ENCODE measurements at regions not wholly inside any gene's neighbourhood (a gene's known extent, or its start where the extent isn't known, plus 50 kb on each side); places are given as distances from the start of the nearest gene placed in this dataset.
"Not testable (repeated sequence)": the region's sequence is repeated elsewhere in the genome, so short reads cannot be mapped to it uniquely, and the experiment has no call there.

DNA sequence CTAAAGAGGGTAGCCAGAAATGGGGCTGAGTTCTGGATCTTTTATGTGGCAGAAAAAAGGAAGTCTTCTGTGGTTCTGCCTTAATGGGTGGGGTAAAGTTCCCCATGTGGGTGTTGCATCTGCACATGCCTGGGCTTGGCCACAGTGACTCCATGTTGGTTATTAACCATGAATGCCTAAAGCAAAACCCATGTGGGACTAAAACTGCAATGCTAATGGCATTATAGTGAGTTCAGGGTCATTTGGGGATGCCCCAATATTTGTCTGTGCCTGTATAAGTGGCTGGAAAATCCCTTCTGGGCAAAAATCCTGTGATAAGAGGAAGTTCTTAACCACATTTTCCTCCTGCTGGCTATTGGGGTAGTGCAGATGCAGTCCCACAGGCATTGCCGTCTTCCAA, 857.4 kb downstream of the FAT4 start:
- peak in 2 of 3 donors; percentile 7 for DNase-seq

DNA sequence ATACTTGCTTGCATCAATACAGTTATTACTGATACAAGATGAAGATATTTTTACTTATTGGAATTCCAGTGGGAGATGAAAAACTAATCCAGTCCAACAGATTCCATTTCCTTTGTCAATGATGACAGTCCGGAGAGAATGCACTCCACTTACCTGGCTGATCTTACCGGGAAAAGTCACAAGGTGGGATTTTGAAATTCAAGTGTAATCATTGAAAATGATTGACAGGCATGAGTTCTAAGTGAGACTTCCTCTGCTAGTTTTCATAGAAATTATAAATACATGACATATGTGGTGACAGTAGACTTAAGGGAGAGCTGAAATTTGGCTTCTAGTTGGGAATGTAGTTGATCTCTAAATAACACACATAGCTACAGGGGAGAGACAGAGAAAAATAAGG, 859.9 kb downstream of the FAT4 start:
- DNase-seq = no peak

DNA sequence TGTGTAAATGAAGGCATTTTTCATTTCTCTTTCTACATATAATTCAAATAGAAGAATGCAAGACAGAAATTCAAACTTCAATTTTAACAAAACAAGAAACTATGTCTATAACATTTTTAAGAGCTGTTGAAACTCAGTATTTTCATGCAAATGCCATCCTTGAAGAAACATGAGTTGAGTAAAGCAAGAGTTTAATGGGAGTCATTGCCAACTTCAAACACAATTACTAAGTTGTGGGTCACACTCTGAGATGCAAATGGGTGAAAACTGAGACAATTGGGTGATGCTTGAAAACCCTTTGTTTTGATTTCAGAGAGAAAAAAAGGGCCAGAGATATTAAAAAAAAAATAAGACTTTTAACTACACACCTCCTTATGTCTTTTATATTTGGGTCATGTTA, 865.9 kb downstream of the FAT4 start:
- DNase-seq = no peak

DNA sequence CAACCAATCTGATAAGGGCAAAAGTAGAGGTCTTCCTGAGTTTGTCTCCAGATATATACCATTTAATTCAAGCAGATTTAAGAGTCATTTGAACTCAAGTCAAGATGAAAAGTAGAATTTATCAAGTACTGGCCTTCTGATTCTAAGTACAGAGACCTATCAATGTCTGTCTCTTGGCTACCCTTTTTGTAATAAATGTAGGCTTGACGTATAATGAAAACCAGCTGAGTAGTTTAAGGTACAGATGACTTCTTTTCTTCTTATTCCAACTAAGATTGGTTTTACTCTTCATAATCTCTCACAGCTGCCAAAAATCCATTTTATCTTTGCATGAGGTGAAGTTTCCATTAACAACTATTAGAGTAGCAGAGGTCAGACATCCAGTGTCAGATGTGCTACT, 867.6 kb downstream of the FAT4 start:
- no peak for DNase-seq

DNA sequence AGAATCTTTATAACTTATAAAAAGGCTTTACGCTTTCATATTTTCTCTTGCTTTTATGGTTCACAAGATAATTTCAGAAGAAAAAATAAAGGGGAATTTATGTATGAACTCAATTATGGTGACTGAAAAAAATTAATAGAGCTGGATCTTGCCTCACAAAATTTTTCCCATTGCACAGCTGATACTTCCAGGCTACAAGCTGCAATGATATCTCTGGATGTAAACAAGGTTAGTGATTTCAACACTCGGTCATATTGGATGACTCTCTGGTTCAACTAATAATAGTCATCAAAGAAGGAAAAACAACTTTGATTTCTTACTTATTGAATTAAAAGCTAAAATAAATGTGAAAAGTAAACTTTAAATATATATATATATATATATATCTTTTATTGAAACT, 868.0 kb downstream of the FAT4 start:
- DNase-seq = no peak

DNA sequence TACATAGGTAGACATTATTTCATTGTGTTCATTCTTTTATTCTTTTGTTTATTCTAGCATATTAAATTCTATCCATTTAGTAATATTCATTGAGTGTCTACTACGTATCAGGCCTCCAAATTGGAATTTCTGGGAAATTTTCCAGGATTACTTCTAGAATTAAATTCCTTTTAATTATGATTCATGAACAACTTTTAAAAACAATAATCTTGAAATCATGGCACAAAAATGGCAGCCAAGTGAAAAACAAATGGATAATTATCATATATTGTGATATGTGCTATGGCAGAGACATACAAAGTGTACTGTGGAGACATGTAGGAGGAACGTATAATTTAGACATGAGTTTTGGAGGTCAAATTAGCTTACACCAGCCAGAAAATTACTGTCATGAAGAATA, 868.5 kb downstream of the FAT4 start:
- DNase-seq = no peak

DNA sequence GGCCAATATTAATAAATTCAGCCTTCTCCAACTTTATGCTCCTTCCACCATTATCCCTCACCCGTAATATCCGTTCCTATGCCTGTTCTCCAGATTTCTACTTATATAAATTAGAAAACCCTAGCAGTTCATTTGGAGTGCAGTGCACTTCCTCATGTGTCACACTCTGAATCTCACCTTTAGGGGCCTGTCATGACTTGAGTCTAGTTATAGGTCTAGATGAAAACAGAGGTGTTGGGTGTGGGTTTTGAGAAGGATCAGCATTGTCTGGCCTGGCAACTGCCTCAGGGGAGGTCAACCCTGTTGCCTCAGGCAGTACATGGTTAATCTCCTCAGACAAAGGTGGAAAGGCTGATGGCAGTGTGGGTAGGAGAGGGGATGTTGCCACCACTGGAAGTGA, 876.8 kb downstream of the FAT4 start:
- no peak for DNase-seq

DNA sequence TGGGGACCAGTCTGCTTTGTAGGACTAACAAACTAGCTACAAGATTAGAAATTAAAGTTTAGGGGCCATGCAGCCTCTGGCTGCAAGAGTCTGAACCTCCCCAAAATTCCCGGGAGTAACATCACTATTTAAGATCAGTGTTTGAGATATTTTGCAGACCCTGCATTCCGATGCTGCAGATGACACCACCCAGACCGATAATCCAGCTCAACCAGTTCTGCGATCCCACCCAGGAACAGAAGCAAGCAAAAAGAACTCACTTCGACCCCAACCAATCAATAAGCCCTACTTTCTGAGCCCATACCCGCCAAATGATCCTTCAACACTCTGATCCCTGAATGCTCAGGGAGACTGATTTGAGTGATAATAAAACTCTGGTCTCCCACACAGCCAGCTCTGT, 877.8 kb downstream of the FAT4 start:
- no peak for DNase-seq

DNA sequence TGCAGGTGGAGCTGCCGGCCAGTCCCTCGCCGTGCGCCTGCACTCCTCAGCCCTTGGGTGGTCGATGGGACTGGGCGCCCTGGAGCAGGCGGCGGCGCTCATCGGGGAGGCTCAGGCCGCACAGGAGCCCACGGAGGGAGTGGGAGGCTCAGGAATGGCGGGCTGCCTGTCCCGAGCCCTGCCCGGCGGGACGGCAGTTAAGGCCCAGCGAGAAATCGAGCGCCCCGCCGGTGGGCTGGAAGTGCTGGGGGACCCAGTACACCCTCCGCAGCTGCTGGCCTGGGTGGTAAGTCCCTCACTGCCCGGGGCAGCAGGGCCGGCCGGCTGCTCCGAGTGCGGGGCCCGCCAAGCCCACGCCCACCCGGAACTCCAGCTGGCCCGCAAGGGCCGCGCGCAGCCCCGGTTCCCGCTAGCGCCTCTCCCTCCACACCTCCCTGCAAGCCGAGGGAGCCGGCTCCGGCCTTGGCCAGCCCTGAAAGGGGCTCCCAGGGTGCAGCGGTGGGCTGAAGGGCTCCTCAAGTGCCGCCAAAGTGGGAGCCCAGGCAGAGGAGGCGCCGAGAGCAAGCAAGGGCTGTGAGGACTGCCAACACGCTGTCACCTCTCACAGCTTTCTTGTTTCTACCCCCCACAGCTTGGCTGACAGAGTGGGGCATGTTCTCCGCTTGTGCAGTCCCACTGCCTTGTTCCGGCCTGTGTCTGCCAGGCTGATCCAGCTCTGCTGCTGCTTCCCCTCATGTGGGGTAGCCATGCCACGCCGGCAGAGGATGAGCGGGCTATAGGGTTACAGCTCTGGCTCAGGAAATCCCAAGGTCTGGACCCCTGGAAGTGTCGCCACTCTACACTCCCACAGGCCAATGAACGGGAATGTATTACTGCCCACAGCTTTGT, 886.7 kb downstream of the FAT4 start:
- not testable (repeated sequence) for DNase-seq

DNA sequence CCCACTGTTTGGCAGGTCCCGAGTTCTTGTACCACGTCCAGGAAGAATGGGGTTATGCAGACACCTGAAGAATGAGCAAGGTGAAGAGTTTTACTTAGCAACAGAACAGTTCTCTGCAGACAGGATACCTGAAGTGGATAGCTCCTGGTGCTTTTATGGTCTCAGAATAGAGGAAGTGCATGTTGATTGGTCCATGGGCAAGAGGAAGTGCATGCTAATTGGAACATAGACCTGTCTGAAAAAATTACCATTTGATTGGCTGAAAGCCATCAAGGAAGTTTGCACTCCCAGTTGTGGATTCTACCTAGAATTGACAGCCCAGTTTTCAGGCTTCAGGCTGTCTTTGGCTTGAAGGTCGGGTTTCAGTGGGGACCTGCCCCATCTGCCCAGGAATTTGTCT, 887.5 kb downstream of the FAT4 start:
- no peak for DNase-seq

DNA sequence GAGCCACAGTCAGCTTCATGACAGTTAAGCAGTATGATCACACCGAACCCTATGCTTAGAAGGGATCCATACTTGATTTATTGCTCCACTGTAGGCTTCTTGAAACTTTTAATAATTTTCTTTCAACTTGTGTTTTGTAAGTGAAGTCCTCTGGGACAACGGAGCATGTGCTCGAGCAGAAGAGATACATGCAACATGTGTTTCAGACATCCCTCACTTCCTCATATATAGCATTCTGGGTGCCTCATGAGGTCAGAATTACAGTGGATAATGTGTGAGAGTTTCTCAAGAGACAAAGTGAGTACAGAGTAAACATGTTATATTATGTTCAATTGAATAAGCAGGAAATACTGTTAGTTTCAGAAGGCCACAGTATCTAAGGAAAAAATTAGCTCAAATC, 893.2 kb downstream of the FAT4 start:
- DNase-seq = no peak

DNA sequence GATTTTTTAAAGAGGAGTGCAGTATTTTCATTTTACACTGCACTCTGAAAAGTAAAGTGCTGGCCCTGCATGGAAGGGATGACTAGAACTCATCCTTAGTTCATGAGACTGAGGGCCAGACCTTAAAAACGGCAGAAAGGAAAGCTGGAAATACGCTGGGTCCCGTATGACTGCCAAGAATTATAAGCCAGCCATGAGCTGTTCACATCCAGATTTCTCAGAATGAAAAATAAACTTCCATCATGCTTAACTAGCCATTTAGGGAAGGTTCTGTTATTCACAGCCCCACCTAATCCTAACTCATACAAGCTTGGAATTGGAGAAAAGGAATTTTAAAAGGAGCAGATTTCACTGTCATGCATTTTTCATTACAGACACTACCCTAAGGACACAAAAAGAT, 894.4 kb downstream of the FAT4 start:
- DNase-seq = no peak

DNA sequence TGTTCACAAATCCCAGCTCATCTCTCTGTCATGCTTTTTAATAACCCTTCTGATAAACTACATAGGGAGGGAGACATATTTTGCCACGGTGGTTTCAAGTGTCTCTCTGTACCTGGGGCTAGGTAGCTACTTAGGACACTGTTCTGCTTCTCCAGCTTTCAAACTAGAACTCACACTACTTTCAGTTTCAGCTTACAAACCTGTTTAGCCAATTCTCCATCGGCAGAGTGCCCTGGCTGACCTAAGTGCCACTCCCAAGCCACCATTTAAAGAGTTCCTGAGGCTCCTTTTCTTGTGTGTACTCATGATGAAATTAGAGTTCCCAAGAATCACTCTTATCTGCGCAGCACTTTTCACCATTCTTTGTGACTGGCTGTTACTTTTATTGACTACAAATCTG, 899.2 kb downstream of the FAT4 start:
- DNase-seq = no peak

DNA sequence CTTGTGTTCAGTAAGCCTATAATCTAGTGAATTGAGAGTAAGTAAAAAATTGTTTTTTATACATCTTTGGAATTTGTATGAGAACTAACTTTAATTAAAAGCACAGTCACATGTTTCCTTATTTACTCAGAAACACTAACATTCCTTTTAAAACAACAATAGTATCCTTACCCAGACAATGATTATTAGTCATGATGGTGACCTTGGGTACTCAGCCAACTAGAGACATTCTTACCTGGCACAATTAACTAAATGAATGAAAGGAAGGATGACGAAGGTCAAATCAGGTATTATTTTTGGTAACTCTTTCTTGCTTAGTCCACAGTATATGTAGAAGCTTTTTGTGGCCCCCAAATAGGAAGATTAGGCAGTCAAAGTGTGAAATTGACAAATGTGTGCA, 901.0 kb downstream of the FAT4 start:
- DNase-seq = no peak

DNA sequence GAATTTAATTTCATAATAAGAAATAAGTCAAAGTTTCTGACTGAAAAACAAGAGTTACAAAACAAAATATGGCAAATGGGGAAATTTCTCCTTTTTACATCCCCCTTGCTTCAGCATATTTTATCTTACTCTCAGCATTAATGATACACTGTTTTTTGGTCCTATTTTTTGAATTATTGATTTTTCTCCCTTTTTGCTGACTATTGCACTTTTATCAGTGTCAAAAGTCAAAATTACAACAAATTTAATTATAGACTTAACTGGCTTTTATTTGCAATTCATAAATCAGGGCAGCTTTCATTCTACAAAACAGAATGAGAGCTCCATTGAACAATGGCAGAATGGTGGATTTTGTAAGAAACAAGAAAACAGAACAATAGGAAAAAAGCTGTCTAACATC, 901.9 kb downstream of the FAT4 start:
- DNase-seq = no peak

DNA sequence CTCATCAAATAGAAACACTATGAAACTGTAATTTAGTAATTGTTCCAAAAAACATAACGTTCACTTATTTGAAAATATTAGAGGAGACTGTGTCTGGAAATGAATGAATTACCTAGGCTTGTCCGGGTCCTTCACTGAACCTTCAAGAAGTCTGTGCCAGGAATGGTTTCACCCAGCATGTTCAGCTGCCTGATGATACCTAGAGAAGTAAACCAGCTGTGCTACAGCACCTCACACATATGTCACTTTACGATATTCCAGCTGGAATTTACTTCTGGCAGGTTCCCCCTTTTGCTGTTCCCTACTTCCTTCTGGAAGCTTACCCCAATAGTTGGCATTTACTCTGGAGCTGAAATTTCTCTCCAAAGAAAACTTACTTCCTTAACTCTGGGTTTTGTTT, 906.5 kb downstream of the FAT4 start:
- DNase-seq = no peak

DNA sequence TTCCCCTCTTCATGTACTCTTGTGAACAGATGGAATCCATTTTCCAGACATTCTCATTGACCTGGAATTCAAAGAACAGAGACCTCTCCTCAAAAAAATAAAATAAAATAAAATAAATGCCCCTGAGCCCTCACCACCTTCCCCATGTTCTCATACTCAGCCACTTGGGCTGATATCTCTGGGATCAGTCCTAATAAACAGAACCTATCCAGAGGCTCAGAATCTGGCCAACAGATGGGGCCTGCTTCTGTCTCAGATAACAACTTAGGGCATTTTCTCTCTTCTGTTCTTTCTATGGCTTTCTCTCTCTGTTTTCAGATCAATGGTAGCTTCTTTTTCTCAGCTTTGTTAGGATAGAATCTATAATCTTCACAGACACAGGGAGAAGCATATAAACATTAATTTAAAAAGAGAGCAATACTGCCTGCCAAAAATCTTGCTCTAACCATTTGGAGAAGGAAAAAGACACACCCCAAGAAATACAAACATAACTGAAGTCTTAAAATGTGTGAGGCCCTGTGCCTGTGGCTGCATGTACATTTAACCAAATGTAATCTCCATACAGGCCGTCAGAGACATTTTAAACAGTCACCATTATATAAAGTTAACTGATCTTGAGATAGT, 907.1 kb downstream of the FAT4 start:
- DNase-seq = no peak

DNA sequence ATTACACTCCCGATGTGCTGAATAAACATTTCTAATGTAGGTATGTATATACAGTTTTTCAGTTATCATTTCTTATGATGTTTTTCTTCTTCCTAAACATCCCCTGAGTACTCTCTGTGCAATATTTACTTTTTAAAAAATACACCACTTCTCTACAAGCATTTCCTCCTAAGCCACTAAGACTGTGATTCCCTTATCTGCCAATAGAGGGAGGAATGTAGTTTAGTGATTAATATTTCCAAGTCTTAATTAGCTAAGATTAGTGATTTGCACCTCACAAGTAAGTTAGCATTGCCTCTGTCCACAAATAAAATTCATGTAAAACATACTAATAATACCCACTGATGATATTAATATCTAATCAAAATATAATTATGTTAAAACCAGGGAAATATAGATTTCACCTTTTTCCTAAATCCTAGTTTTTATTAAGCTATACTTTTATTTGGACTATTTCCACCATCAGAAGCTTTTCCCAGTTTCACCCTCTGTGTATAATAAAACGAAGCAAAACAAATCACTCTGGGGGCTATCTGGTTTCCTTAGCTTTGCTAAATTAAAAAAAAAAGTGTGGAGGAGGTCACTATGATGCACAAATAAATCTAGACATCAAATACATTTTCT, 909.1 kb downstream of the FAT4 start:
- DNase-seq = peak in 2 of 3 donors; percentile 1 to 9

DNA sequence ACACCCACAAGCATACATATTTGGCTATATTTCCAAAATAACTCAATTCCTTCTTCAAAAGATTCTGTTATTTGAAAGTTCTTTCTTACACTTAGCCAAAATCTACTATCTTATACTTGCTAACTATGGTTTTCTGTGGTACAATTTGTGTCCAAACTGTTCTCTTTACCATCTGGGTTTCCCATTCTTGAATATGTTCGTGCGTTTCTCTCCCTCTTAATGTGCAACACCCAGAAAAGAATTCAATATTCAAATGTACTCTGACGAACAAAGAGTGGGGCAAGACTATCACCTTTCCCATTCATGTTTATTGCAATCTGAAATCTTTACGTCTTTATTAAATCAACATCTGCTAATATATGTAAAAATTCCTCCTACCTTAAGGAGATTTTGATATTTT, 912.7 kb downstream of the FAT4 start:
- DNase-seq = no peak

DNA sequence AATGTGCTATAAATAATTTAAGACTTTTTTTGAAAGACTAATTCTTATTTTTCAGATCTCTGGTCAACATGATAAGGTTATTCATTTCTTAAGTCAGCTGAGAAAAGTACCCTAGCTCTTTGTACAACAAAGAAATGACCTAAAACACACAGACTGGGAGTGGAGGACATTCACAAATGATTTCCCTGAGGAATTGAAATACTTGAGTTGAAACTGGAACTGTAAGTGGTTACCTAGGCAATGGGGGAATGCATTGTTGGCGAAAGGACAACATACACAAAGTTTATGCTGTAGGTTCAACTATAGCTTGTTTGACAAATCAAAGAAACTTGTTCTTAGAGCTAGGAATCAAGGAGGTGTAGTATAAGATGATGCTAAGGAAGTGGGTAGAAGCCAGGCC, 915.5 kb downstream of the FAT4 start:
- DNase-seq = no peak

DNA sequence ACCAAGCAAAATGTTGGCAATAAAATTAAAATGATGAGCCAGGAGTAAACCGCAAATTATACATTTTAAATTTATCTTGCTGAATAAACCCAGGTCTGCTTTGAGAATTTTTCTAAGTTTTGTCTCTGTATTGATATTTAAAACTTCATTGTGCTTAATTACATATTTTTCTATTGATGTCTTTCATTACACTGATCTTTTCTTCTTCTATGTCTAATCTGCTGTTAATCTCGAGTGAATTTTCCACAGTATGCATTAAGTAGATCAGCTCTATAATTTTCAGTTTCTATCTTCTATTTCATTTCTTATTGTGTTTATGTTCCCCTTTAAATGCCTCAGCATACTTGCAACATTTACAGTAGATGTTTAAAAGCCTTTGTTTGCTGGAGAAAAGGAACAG, 918.7 kb downstream of the FAT4 start:
- no peak for DNase-seq

DNA sequence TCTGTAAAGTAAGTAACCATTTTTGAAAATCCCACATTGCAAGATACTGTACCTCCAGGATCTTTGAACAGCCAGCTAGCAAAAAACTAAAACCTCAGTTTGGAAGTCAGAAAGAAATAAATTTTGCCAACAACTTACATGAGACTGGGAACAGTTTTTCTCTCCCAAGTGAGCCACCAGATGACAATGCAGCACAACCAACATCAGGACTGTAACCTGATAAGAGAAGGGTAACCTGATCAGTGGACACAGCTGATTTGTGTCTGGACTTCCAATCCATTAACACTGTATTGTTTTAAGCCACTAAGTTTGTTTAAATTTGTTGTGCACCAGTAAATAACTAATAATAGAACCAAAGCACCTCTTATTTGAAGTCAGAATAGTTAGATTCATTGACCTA, 923.3 kb downstream of the FAT4 start:
- DNase-seq = no peak

DNA sequence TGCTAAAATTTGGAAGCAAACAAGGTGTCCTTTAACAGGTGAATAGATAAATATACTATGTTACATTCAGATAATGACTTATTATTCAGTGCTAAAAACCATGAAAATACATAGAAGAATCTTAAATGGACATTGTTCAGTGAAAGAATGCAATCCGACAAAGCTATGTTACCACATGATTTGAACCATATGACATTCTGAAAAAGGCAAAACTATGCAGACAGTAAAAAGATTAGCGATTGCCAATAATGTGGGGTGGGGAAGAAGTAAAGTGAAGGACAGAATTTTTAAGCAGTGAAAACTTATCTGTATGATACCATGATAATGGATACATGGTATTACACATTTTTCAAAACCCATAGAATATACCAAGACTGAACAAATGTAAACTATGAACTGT, 926.9 kb downstream of the FAT4 start:
- DNase-seq = no peak

DNA sequence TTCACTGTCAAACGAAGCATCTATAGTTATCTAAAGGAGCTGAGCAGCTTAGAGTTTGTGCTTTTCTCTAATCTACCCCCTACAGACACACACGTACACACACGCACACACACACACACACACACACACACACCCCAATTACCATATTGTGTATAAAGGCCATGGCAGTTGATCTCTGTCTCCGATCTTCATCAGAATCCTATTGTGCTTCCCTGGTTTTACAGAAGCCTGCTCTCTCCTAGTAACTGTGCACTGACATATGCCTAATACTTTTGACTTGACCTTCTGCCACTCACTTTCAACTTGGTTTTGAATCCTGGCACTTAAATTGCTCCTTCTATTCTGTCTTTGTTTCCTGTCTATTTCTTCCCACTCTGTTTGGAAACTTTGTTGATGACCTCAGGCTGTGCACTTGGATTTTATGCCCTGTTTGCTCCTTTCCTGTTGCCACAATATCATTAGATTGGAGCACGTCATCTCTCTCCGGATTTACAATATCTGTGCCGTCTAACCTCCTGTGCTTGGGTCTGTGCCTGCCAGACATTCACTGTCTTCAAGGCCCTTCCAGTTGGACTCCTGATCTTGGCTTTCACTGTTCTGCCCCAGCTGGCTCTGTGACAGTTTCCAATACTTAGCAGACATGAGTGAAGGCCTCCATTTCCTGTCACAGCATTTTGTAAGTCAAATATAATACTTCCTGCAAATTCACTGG, 928.1 kb downstream of the FAT4 start:
- DNase-seq = no peak

Measured in suppressor macrophage treated with lipopolysaccharide for 1 hour (primary cell).